ENCODE measurements at regions not wholly inside any gene's neighbourhood (a gene's known extent, or its start where the extent isn't known, plus 50 kb on each side); places are given as distances from the start of the nearest gene placed in this dataset.

DNA sequence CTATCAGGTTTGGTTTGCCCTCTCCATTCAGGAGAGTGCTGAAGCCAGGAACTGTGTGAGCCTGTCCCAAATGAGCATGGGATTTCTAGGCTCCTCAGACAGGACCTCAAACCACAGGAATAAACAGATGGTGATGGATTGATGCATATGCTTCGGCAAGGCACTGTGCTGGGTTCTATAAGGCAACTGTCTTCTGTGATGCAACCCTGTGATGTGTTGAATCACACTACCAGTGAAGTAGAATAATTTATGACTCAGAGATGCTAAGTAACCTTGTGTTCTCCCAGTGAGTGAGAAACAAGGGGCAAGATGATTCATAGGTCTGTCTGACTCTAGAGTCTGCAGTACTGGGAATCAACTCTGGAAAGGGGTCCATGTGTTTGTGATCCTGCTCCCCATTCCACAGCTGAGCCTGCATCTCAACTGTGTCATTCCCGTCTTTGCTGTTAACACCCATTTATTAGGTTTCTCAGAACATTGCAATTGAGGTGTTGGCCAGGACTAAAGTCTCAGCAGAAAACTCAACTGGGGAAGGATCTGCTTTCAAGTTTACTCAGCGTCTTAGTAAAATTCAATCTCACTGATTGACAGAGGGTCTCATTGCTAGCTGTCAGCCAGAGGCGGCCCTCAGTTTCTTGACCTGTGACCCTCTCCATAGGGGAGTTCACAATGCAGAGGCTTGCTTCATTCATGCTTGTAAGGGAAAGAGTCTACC, 510.1 kb upstream of the CFAP20DC start:
- Mint-ChIP-seq H3K36me3 (ENCODE audit: insufficient read depth) (no peaks in the 10 kb centered on the region), H3K9me3 (no peaks in the 10 kb centered on the region), H3K4me3 (no peak overlapping the region), H3K4me1 (ENCODE audit: low read depth in 2 of 2) (peaks cover 0 to 2% of the 10 kb centered on the region in 2 donors), H3K27me3 (no peaks in the 10 kb centered on the region), H3K27ac (no peak overlapping the region)
- ATAC-seq (replicated peaks) (no peak), DNase-seq (no peak)

DNA sequence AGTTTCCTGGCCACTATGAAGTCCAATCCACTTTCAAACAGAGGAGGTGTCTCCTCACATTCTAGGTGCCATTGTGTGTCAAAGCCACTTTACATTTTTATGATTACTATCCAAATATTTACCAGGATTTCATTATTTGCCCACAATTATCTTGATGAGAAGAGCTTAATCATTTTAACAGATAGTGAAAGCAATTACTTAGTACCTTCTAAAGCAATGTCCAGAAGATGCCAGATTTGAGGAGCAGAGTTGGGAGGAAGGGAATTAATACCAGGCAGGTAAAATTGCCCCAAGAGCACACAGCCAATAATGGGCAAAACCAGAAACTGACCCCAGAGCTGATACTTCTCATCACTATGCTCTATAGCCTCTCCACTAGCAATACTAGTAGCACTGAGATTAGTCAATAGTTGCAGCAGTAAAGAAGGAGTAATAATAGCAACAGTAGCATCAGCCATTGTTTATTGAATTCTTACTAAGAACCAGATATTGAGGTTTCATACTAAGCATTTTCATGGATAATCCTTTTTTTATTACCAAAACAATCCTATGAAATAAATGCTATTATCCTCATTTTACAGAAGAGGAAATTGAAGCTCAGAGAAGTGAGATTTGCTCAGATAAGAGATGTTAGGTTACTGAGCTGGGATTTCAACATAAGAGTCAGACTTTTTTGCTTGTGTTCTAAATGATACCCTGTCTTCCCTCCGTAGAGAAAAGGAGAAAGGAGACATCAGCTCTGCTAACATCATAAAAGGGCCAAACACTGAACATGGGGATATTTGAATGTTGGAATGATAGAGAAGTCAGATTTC, 509.3 kb upstream of the CFAP20DC start:
- no peak overlapping the region for H3K4me3 Mint-ChIP-seq

DNA sequence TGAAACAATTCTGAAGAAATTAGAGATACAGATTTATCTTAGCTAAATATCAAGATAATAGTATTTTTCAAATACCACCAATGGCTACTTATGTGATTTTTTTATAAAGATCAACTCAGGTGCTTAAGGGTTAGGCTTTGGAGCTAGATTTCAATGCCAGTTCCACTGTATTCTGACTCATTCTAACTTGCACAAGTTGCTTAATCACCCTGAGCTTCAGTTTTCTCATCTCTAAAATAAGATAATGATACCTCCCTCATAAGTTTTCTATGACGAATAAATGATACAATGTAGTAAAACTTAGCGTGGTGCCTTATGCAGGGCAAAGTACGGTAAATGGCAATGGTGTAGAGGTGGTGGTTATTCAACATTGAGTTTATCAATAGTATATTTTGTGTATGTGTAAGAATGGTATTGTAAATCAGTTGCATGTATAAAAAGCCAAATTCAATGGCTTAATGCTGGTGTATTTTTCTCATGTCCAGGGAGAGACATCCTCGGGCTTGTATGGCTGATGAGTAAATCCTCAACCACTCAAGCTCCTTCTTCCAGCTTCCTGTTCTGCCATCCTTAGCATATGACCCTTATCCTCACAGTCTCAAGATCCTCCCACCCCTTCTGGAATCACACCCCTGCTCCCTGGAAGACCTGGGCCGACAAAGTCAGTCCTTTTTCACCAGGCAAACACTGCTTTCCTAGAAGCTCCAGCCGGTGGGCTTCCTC, 505.9 kb upstream of the CFAP20DC start:
- no peaks in the 10 kb centered on the region for H3K27me3 Mint-ChIP-seq
- DNase-seq (no peak), ATAC-seq (replicated peaks) (no peak)

More for the DNA sequence above, 509.3 kb upstream of the CFAP20DC start:
- ATAC-seq (replicated peaks) (no peak), DNase-seq (no peak)
- no peaks in the 10 kb centered on the region for H3K27me3 Mint-ChIP-seq
- no peaks in the 10 kb centered on the region for H3K9me3 Mint-ChIP-seq
- H3K36me3 Mint-ChIP-seq (ENCODE audit: insufficient read depth) = no peaks in the 10 kb centered on the region
- H3K4me1 Mint-ChIP-seq (ENCODE audit: low read depth in 2 of 2) = peaks cover 0 to 2% of the 10 kb centered on the region in 2 donors
- H3K27ac Mint-ChIP-seq = no peak overlapping the region

DNA sequence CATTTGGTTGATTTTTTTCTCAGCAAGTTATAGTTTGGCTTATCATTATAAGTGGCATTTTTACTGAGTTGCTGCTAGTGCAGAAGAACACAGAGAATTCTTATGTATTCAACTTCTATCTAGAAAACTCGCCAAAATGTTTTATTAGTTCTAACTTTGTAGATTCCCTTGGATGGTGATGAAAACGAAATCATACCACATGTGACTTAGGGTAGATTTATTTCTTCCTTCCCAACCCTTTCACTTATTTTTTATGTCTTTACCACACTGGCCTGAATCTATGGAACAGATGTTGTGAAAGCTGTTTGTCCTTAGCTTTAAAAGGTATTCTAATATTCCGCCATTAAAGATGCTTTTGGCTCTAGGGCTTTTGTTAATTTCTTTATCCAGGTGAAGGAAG, 503.3 kb upstream of the CFAP20DC start:
- no peaks in the 10 kb centered on the region for H3K36me3 Mint-ChIP-seq (ENCODE audit: insufficient read depth)
- DNase-seq (no peak), ATAC-seq (replicated peaks) (no peak)
- H3K27ac Mint-ChIP-seq = no peak overlapping the region
- H3K4me1 Mint-ChIP-seq (ENCODE audit: low read depth in 2 of 2) = no peaks in the 10 kb centered on the region
- H3K9me3 Mint-ChIP-seq = no peaks in the 10 kb centered on the region
- H3K4me3 Mint-ChIP-seq = no peak overlapping the region
- no peaks in the 10 kb centered on the region for H3K27me3 Mint-ChIP-seq

More for the DNA sequence above, 505.9 kb upstream of the CFAP20DC start:
- Mint-ChIP-seq H3K4me1 (ENCODE audit: low read depth in 2 of 2) (peaks cover 0 to 2% of the 10 kb centered on the region in 2 donors), H3K4me3 (no peak overlapping the region), H3K9me3 (no peaks in the 10 kb centered on the region), H3K27ac (peak overlapping the region in 1 of 2 donors; percentile 39), H3K36me3 (ENCODE audit: insufficient read depth) (no peaks in the 10 kb centered on the region)

DNA sequence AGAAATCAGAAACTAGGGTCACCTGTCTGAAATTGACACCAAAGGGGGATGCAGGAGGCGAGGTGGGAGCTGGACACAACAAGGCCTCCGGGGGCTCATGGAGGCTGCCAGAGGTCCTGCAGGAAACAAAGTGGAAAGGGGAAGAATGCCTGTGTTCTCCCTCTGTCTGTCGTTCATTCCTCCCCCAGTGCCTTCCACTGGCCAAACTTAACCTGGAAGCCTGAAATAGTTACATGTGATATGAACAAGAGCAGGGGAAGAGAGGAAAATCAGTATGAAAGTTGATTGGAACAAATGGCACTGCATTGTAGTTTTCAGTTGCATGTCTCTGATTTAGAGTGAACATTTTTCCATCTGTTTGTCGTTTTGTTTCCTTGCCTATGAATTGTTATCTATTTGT, 502.0 kb upstream of the CFAP20DC start:
- no peak overlapping the region for H3K4me3 Mint-ChIP-seq
- DNase-seq (no peak), ATAC-seq (replicated peaks) (no peak)
- no peak overlapping the region for H3K27ac Mint-ChIP-seq
- H3K9me3 Mint-ChIP-seq = no peaks in the 10 kb centered on the region
- H3K36me3 Mint-ChIP-seq (ENCODE audit: insufficient read depth) = no peaks in the 10 kb centered on the region
- no peaks in the 10 kb centered on the region for H3K4me1 Mint-ChIP-seq (ENCODE audit: low read depth in 2 of 2)
- no peaks in the 10 kb centered on the region for H3K27me3 Mint-ChIP-seq

DNA sequence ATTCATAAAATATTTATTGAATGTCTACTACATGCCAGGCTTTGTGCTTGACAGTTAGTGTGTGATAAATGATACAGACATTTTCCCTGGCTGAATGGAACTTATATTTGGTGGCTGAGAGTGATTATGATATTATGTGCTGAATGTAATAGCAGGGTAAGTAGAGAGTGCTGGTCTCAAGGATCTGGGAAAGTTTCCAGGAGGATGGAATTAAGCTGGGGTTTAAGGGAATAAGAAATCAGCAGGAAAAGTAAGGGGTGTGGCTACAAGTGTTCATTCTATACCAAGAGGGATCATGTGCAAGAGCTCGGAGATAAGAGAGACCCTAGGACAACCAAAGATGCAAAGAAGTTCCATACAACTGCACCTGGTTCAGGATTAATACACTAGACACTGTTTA, 500.1 kb upstream of the CFAP20DC start:
- Mint-ChIP-seq H3K27me3 (no peaks in the 10 kb centered on the region), H3K27ac (no peak overlapping the region), H3K4me3 (no peak overlapping the region), H3K4me1 (ENCODE audit: low read depth in 2 of 2) (no peaks in the 10 kb centered on the region), H3K9me3 (no peaks in the 10 kb centered on the region), H3K36me3 (ENCODE audit: insufficient read depth) (no peaks in the 10 kb centered on the region)
- no peak for ATAC-seq (replicated peaks)
- no peak for DNase-seq

DNA sequence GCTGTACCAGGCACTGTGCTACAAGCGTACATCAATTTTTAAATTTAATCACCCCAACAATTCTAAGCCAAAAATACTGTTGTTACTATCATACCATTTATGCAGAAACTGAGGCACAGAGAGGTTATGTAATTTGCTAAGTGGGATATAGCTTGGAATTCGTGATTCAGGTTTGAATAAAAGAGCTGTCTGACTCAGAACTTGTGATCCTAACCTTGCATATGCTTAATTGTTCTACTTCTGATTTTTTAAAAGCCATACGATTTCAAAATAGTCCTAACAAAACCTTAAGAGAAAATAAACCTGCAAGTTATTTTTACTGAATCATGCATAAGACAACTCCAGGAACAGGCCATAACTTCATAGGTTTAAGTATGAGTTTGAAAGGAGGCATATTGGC, 498.0 kb upstream of the CFAP20DC start:
- DNase-seq (no peak), ATAC-seq (replicated peaks) (no peak)
- Mint-ChIP-seq H3K27me3 (no peaks in the 10 kb centered on the region), H3K36me3 (ENCODE audit: insufficient read depth) (no peaks in the 10 kb centered on the region), H3K4me3 (no peak overlapping the region), H3K4me1 (ENCODE audit: low read depth in 2 of 2) (peaks cover 0 to 6% of the 10 kb centered on the region in 2 donors), H3K9me3 (no peaks in the 10 kb centered on the region), H3K27ac (no peak overlapping the region)

DNA sequence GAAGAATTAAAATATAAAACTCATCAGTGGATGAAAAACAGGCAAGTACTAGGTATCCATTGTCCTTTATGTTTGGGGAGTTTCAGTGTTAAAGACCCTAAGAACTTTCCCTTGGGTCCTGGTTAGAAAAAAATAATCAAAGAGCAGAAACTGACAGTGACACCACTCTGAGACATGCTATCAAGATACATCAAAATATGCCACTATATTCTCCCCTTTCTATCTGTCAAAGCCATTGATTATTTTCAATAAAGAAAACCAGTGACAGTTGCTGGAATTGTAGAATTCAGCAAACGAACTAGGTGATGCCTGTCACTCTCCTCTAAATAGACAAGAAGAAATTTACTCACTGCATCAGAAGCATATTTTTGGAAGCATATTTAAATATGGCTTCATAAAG, 496.7 kb upstream of the CFAP20DC start:
- DNase-seq = no peak
- H3K4me1 Mint-ChIP-seq (ENCODE audit: low read depth in 2 of 2) = peaks cover 5 to 15% of the 10 kb centered on the region in 2 donors
- no peaks in the 10 kb centered on the region for H3K27me3 Mint-ChIP-seq
- H3K9me3 Mint-ChIP-seq = no peaks in the 10 kb centered on the region
- H3K27ac Mint-ChIP-seq = no peak overlapping the region
- no peak overlapping the region for H3K4me3 Mint-ChIP-seq
- no peaks in the 10 kb centered on the region for H3K36me3 Mint-ChIP-seq (ENCODE audit: insufficient read depth)
- ATAC-seq (replicated peaks) = no peak

DNA sequence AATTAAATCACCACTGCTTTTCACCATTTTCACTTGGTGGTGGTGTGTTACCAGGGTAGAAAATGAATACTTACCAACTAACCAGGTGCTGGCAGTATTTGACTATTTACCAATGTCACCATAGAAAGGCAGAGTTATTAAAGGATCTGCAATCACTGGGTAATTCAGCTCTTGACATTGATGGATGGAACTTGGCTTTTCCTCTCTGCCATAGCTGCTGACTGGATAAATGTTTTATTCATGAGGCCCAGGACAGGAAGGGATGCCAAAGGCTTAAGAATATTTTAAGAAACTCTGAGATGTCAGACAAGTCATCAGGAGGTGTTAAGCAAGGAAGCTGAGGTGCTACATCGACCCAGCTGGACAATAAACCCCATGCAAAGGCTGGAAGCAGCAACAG, 495.5 kb upstream of the CFAP20DC start:
- H3K9me3 Mint-ChIP-seq = no peaks in the 10 kb centered on the region
- ATAC-seq (replicated peaks) (no peak), DNase-seq (no peak)
- no peaks in the 10 kb centered on the region for H3K27me3 Mint-ChIP-seq
- H3K27ac Mint-ChIP-seq = no peak overlapping the region
- no peaks in the 10 kb centered on the region for H3K36me3 Mint-ChIP-seq (ENCODE audit: insufficient read depth)
- no peak overlapping the region for H3K4me3 Mint-ChIP-seq
- peaks cover 10 to 24% of the 10 kb centered on the region in 2 donors for H3K4me1 Mint-ChIP-seq (ENCODE audit: low read depth in 2 of 2)

DNA sequence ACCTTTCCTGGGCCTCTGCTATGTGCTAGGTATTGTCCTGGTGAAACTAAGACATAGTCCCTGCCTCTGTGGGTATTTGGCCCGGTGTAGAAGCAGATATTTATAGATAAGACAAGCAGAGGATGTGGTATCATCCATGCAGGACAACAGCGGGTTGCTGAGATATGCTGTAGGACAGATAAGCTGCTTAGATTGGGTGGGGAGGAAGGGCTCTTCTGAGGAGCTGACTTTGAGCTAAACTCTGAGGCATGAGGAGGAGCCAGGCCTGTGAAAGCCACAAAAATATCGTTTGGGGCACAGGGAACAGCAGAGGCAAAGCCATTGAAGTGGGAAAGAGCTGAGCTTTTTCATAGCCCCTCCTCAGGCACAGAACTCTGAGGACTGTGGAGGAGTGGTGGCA, 492.5 kb upstream of the CFAP20DC start:
- Mint-ChIP-seq H3K4me1 (ENCODE audit: low read depth in 2 of 2) (peaks cover 10 to 27% of the 10 kb centered on the region in 2 donors), H3K27ac (no peak overlapping the region), H3K27me3 (no peaks in the 10 kb centered on the region), H3K36me3 (ENCODE audit: insufficient read depth) (no peaks in the 10 kb centered on the region), H3K4me3 (no peak overlapping the region), H3K9me3 (no peaks in the 10 kb centered on the region)
- DNase-seq = no peak
- no peak for ATAC-seq (replicated peaks)

DNA sequence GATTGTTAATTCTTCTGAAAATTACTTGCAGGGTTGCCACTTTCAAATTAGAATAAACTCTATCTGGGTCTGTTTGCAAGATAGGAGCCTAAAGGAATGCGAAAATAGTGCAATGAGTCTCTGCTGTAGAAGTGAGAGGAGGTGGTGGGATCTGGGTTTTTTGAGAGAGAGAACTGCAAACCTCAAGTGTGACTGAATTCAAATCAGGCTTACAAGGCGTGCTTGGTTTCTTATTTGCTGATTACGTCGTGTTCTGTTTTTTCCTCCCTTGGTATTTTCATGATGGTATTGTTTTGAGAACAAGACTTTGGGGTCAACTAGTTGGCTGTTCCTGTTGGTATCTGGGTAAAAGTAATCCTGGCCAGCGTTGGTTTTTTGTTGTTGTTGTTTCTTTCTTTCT, 490.9 kb upstream of the CFAP20DC start:
- peak overlapping the region in 1 of 2 donors; percentile 7 for H3K4me3 Mint-ChIP-seq
- peak; percentile 37 for ATAC-seq (replicated peaks)
- peak overlapping the region in 1 of 2 donors; percentile 71 for H3K27ac Mint-ChIP-seq
- DNase-seq = no peak
- H3K9me3 Mint-ChIP-seq = no peaks in the 10 kb centered on the region
- H3K27me3 Mint-ChIP-seq = no peaks in the 10 kb centered on the region
- no peaks in the 10 kb centered on the region for H3K36me3 Mint-ChIP-seq (ENCODE audit: insufficient read depth)
- peaks cover 10 to 27% of the 10 kb centered on the region in 2 donors for H3K4me1 Mint-ChIP-seq (ENCODE audit: low read depth in 2 of 2)

DNA sequence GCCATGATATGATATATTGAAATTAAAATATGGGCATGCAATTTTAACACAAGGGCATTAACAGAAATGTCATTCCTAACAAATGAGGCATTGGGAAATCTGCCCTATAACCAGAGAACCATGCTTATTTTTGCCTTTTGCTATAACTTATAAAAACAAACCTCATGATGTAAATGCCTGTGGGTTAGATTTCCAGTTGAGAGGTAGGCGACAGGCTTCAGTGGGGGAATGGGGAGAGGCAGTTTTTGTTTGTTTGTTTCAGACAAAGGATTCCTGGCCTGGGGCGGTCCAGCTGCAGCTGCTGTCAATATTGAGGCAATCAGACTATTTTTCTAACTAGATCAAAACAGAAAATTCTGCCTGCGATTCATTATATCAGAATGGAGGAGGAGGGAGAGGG, 490.4 kb upstream of the CFAP20DC start:
- peaks cover 10 to 27% of the 10 kb centered on the region in 2 donors for H3K4me1 Mint-ChIP-seq (ENCODE audit: low read depth in 2 of 2)
- DNase-seq (no peak), ATAC-seq (replicated peaks) (no peak)
- H3K27ac Mint-ChIP-seq = peak overlapping the region in 1 of 2 donors; percentile 71
- no peaks in the 10 kb centered on the region for H3K9me3 Mint-ChIP-seq
- H3K27me3 Mint-ChIP-seq = no peaks in the 10 kb centered on the region
- no peak overlapping the region for H3K4me3 Mint-ChIP-seq
- H3K36me3 Mint-ChIP-seq (ENCODE audit: insufficient read depth) = no peaks in the 10 kb centered on the region

DNA sequence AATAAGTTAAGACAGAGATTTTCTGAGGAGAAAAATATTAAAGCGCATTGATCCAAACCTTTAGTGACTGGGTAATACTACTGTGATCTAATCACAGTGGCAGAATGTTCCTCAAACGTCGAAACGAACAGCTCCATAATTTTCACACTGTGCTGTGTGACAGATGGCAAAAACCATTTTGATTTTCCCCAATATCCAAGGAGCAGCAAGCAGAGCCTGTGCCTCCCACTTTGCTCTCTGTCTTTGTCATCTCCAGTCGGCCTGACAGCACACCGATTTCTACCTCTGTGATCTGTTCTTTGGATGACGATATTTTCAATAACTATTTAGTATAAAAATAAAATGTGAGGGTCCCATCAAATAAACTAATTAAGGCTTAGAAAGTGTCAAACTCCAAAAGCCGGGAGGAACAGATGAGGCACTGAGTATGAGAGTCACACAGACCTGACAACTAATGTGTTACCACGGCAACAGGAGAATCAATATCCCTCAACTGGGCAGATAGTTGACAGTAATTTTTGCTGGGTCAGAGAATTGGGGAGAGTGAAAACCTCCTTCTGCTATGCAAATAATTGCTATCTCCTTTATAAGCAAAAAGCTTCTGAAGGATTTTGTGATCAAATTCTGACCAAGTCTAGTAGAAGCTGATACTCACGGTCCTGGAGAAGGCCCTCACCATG, 489.1 kb upstream of the CFAP20DC start:
- DNase-seq (no peak), ATAC-seq (replicated peaks) (no peak)
- no peaks in the 10 kb centered on the region for H3K36me3 Mint-ChIP-seq (ENCODE audit: insufficient read depth)
- no peak overlapping the region for H3K27ac Mint-ChIP-seq
- no peaks in the 10 kb centered on the region for H3K27me3 Mint-ChIP-seq
- no peaks in the 10 kb centered on the region for H3K9me3 Mint-ChIP-seq
- H3K4me1 Mint-ChIP-seq (ENCODE audit: low read depth in 2 of 2) = peaks cover 10 to 27% of the 10 kb centered on the region in 2 donors
- no peak overlapping the region for H3K4me3 Mint-ChIP-seq

All from effector memory CD8-positive, alpha-beta T cell (primary cell).